Heart right ventricle (tissue), 16 donors: ENCODE measurements at regions not wholly inside any gene's neighbourhood (a gene's known extent, or its start where the extent isn't known, plus 50 kb on each side); places are given as distances from the start of the nearest gene placed in this dataset.

Source experiments
- ATAC-seq, 8 donors: fragments of 200-7000 bp; cut with Tn5 transposase; one replicate each; pipeline ENCODE4 v1.9.1; 2020; ENCODE audit warnings: mild to moderate bottlenecking in 8 of 8, moderate library complexity in 8 of 8, moderate number of reproducible peaks in 1 of 8
- DNase-seq, 2 donors: peaks; one replicate each; pipeline ENCODE4 v3.0.0-alpha.2; 2020
- H3K27ac ChIP-seq, 10 donors: fragments of 200-600 bp; sonication (generic) in 2 of 10; one replicate each; pipeline versions ENCODE4 v1.5.0 to v1.8.0; 2020 to 2022; ENCODE audit warnings: mild to moderate bottlenecking in 3 of 10
- H3K27me3 ChIP-seq, 7 donors: fragments of 200-600 bp; one replicate each; pipeline ENCODE4 v1.8.0; 2021 to 2022; ENCODE audit warnings: mild to moderate bottlenecking in 2 of 7
- H3K36me3 ChIP-seq, 9 donors: fragments of 200-600 bp; sonication (generic) in 1 of 9; one replicate each; pipeline versions ENCODE4 v1.5.0 to v1.8.0; 2020 to 2022; ENCODE audit warnings: mild to moderate bottlenecking in 2 of 9
- H3K4me1 ChIP-seq, 9 donors: fragments of 200-600 bp; sonication (generic) in 1 of 9; one replicate each; pipeline versions ENCODE4 v1.5.0 to v1.8.0; 2020 to 2022; ENCODE audit warnings: mild to moderate bottlenecking in 4 of 9
- H3K4me3 ChIP-seq, 10 donors: fragments of 200-600 bp; sonication (generic) in 2 of 10; one replicate each; pipeline versions ENCODE4 v1.5.0 to v1.8.0; 2020 to 2022; ENCODE audit warnings: mild to moderate bottlenecking in 7 of 10, moderate library complexity in 2 of 10
- H3K9me3 ChIP-seq, 11 donors: fragments of 200-600 bp in 10 of 11; sonication (generic) in 2 of 11; one replicate each; pipeline versions ENCODE4 v1.5.0 to v1.8.0; 2013 to 2022; ENCODE audit warnings: mild to moderate bottlenecking in 2 of 11, control low read depth in 1 of 11, moderate library complexity in 1 of 11
- WGBS, 2 donors: extraction: QIAGEN DNeasy Blood & Tissue Kit; methylation state at CpG; one replicate each; pipeline ENCODE4 v1.1.7; 2013; ENCODE audit warnings: inconsistent platforms in 1 of 2; 5-methylcytosine and 5-hydroxymethylcytosine counted together
- intact Hi-C, 10 donors: fragments of 100-400 bp; cut with DNase I; formaldehyde crosslinking; loops; one replicate each; pipeline versions ENCODE4 v1.11.1 to v1.14.2; 2022
- TF ChIP-seq, protein P1 (sequence below), 9 donors: fragments of 200-600 bp; sonication (generic) in 2 of 9; IDR thresholded peaks; one replicate each; pipeline versions ENCODE4 v1.5.0 to v1.8.0; 2021 to 2022; ENCODE audit warnings: antibody characterized with exemption in 9 of 9, mild to moderate bottlenecking in 5 of 9, moderate library complexity in 1 of 9
- donor health status: Arrhythmogenic right ventricular cardiomyopathy.
- donor health status: ischemic (EF 13 %, LVEDD 7.1; RV severe dilation, severe dysfunction).
- donor health status: healthy with polysubstance abuse.
- donor health status: DM: no; HTN: yes; CAD: no.
- donor health status: DM: no; HTN: no; CAD: no.
- donor health status: ischemic (EF 25% LVEDD 6.9; RV normal size, moderate dysfunction).
- donor health status: ischemic (EF 25% LVEDD 5.7; RV mildly dilated, moderate dysfunction).
- donor health status: healthy.
- donor health status: DM: yes; HTN: yes; CAD: no.
- donor health status: Ischemic cardiomyopathy.
- donor health status: ischemic (EF 35%, LVEDD 5.7; RV mildly dilated, moderate dysfunction).
- donor health status: nonischemic (EF 11% LVEDD 7.7; RV severe dilation, severe dysfunction).
- donor health status: DM: yes; HTN: yes; CAD: no.
- donor health status: PGD.
- donor health status: ischemic (EF 29% LVEDD 5.4; RV normal size, mild dysfunction).
- donor health status: nonischemic (EF 23%, LVEDD 6.1; RV moderate dilation, normal function).

DNA sequence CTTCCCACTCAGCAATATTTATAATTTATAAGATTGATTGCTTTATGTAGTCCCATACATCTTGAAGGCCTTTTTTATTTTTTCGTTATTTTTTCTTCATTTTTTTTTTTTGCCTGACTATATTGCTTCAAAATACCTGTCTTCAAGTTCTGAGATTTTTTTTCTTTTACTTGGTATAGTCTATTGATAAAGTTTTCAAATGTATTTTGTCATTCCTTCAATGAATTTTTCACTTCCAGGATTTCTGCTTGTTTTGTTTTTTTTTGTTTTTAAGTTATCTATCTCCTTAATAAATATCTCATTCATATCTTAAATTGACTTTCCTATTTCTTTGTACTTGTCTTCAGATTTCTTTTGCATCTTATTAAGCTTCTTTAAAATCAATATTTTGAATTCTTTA, 905.6 kb upstream of the CDH6 start:
- H3K4me1 ChIP-seq: no peaks in the 10 kb centered on the region
- intact Hi-C loops: no loop called here
- TF ChIP-seq, protein P1, sequence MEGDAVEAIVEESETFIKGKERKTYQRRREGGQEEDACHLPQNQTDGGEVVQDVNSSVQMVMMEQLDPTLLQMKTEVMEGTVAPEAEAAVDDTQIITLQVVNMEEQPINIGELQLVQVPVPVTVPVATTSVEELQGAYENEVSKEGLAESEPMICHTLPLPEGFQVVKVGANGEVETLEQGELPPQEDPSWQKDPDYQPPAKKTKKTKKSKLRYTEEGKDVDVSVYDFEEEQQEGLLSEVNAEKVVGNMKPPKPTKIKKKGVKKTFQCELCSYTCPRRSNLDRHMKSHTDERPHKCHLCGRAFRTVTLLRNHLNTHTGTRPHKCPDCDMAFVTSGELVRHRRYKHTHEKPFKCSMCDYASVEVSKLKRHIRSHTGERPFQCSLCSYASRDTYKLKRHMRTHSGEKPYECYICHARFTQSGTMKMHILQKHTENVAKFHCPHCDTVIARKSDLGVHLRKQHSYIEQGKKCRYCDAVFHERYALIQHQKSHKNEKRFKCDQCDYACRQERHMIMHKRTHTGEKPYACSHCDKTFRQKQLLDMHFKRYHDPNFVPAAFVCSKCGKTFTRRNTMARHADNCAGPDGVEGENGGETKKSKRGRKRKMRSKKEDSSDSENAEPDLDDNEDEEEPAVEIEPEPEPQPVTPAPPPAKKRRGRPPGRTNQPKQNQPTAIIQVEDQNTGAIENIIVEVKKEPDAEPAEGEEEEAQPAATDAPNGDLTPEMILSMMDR (IDR thresholded peaks at IDR 0.05): no peak
- no peak overlapping the region for H3K27ac ChIP-seq
- H3K27me3 ChIP-seq: no peaks in the 10 kb centered on the region
- H3K9me3 ChIP-seq: peaks cover 0 to 82% (median 16%) of the 10 kb centered on the region in 11 donors
- WGBS, 2 donors: 61% methylated on average over 1 of the region's 1 CpG
- no peak overlapping the region for H3K4me3 ChIP-seq
- DNase-seq (no peak), ATAC-seq (no peak)
- no peaks in the 10 kb centered on the region for H3K36me3 ChIP-seq

DNA sequence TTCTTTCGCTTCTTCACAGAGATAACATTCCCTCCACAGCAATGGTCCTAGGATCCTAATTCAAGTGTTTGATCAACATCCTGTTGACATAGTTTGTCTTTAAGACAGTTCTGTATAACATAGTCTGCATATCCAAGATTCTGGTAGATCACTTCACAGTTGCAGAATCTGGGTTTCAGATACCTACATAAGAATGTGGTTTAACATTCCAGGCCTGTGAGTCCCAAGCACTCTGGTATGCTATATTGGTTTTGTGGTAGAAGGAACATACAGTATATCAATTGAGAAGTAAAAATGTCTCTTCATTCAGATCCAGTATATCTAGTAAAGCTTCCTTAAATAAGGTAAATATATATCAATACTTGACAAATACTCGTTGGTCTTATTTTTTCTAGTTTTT, 914.2 kb upstream of the CDH6 start:
- Histone ChIP-seq H3K27ac (no peak overlapping the region), H3K27me3 (no peaks in the 10 kb centered on the region), H3K4me1 (no peaks in the 10 kb centered on the region), H3K4me3 (no peak overlapping the region), H3K9me3 (peaks cover 0 to 42% (median 4%) of the 10 kb centered on the region in 11 donors), H3K36me3 (no peaks in the 10 kb centered on the region)
- TF ChIP-seq, protein P1 (IDR thresholded peaks at IDR 0.05): no peak
- ATAC-seq (no peak), DNase-seq (no peak)
- WGBS, 2 donors: 81 to 86% methylated on average over 2 of the region's 2 CpGs
- intact Hi-C loops: no loop called here

DNA sequence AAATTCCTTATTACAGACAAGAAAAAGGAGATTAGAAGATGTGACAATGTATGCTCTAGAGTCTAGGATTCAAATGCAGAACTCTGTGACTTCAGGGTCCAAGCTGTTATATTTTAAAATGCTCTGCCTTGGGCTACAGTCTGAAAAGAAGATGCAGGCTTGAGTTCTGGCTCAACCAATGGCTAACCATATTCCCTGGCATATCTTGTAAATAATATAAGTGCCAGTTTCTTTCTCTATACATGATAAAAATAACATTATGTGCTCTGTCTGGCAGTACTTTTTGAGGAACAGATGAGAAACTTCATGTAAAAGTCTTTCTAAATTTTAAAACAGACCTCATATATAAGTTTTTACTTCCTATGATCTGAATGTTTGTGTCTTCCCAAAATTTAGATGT, 926.5 kb upstream of the CDH6 start:
- TF ChIP-seq, protein P1 (IDR thresholded peaks at IDR 0.05): no peak
- H3K9me3 ChIP-seq: peaks cover 0 to 8% (median 0%) of the 10 kb centered on the region in 11 donors
- DNase-seq: no peak
- intact Hi-C loops: no loop called here
- no peak overlapping the region for H3K27ac ChIP-seq
- no peaks in the 10 kb centered on the region for H3K4me1 ChIP-seq
- H3K27me3 ChIP-seq: no peaks in the 10 kb centered on the region
- H3K4me3 ChIP-seq: no peak overlapping the region
- no peak for ATAC-seq
- H3K36me3 ChIP-seq: no peaks in the 10 kb centered on the region

DNA sequence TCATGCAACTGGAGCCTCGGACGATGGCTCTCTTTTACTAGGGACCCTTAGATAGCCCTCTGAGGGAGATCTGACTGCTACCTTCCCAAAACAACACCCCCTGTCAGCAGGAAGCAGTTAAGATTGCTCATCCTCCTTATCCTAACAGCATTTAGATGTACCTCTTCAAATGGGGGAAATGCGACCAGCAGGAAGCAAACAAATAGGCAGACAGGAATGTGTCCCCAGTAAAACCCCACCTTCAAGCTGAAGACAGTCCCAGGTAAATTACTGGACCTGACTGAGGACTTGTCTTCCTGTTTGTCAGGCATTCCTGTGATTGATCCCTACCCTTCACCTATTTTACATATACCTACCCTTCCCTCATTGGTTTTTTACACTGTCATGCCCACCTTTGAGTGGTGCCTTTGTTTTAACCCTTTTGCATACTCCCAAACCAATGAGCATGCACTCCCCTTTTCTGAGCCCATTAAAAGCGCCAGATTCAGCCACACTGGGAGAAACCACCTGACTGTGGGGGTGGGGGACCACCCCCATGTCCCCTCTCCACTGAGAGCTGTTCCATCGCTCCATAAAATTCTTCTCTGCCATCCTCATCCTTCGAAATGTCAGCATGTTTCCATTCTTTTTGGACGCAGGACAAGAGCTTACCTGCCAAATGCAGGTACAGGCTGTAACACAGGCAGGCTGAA, 954.0 kb upstream of the CDH6 start:
- 64 to 72% methylated on average over 7 of the region's 7 CpGs for WGBS, 2 donors
- Histone ChIP-seq H3K9me3 (peaks cover 0 to 7% (median 0%) of the 10 kb centered on the region in 11 donors), H3K4me3 (no peak overlapping the region), H3K27ac (no peak overlapping the region), H3K27me3 (no peaks in the 10 kb centered on the region), H3K36me3 (no peaks in the 10 kb centered on the region), H3K4me1 (no peaks in the 10 kb centered on the region)
- TF ChIP-seq, protein P1 (IDR thresholded peaks at IDR 0.05): no peak
- ATAC-seq (no peak), DNase-seq (no peak)
- intact Hi-C loops: no loop called here
